ENCODE measurements at regions not wholly inside any gene's neighbourhood (a gene's known extent, or its start where the extent isn't known, plus 50 kb on each side); places are given as distances from the start of the nearest gene placed in this dataset.

- Histone ChIP-seq H3K9me3 (ENCODE audit: low read depth) (no peaks in the 10 kb centered on the region), H3K36me3 (no peaks in the 10 kb centered on the region), H3K27me3 (no peaks in the 10 kb centered on the region), H3K4me1 (ENCODE audit: low read depth) (no peaks in the 10 kb centered on the region), H3K27ac (no peak overlapping the region), H3K4me3 (no peak overlapping the region)
- TF ChIP-seq CTCF (IDR thresholded peaks at IDR 0.05; ENCODE audit: low read depth, low read length) = no peak
- DNase-seq (ENCODE audit: low read depth in 1 of 2, low spot score in 1 of 2) = no peak
Observed at GRCh38 chr6:2526766-2527165, 224.0 kb downstream of the MYLK4 start.

- Histone ChIP-seq H3K4me3 (no peak overlapping the region), H3K4me1 (ENCODE audit: low read depth) (no peaks in the 10 kb centered on the region), H3K27ac (no peak overlapping the region), H3K27me3 (no peaks in the 10 kb centered on the region), H3K9me3 (ENCODE audit: low read depth) (no peaks in the 10 kb centered on the region), H3K36me3 (no peaks in the 10 kb centered on the region)
- peak; percentile 27 for TF ChIP-seq CTCF (IDR thresholded peaks at IDR 0.05; ENCODE audit: low read depth, low read length)
- DNase-seq (ENCODE audit: low read depth in 1 of 2, low spot score in 1 of 2) = no peak
Observed at GRCh38 chr6:2524090-2524489, 226.6 kb downstream of the MYLK4 start.

- Histone ChIP-seq H3K9me3 (ENCODE audit: low read depth) (no peaks in the 10 kb centered on the region), H3K36me3 (no peaks in the 10 kb centered on the region), H3K4me3 (no peak overlapping the region), H3K27me3 (no peaks in the 10 kb centered on the region), H3K4me1 (ENCODE audit: low read depth) (no peaks in the 10 kb centered on the region), H3K27ac (no peak overlapping the region)
- no peak for TF ChIP-seq CTCF (IDR thresholded peaks at IDR 0.05; ENCODE audit: low read depth, low read length)
- peak in 1 of 2 donors; percentile 34 for DNase-seq (ENCODE audit: low read depth in 1 of 2, low spot score in 1 of 2)
Observed at GRCh38 chr6:2523061-2523460, 227.7 kb downstream of the MYLK4 start.

- no peak overlapping the region for H3K4me3 ChIP-seq
- H3K27me3 ChIP-seq = no peaks in the 10 kb centered on the region
- H3K36me3 ChIP-seq = no peaks in the 10 kb centered on the region
- no peaks in the 10 kb centered on the region for H3K9me3 ChIP-seq (ENCODE audit: low read depth)
- no peaks in the 10 kb centered on the region for H3K4me1 ChIP-seq (ENCODE audit: low read depth)
- DNase-seq (ENCODE audit: low read depth in 1 of 2, low spot score in 1 of 2) = peak in 1 of 2 donors; percentile 84
- no peak overlapping the region for H3K27ac ChIP-seq
- TF ChIP-seq CTCF (IDR thresholded peaks at IDR 0.05; ENCODE audit: low read depth, low read length) = no peak
Observed at GRCh38 chr6:2522521-2522920, 228.2 kb downstream of the MYLK4 start.

- no peaks in the 10 kb centered on the region for H3K27me3 ChIP-seq
- H3K9me3 ChIP-seq (ENCODE audit: low read depth) = no peaks in the 10 kb centered on the region
Observed at GRCh38 chr6:2517855-2518473, 232.8 kb downstream of the MYLK4 start.

More at GRCh38 chr6:2517855-2518473, 232.8 kb downstream of the MYLK4 start:
- no peak overlapping the region for H3K27ac ChIP-seq
- no peaks in the 10 kb centered on the region for H3K4me1 ChIP-seq (ENCODE audit: low read depth)
- H3K36me3 ChIP-seq = no peaks in the 10 kb centered on the region
- no peak for DNase-seq (ENCODE audit: low read depth in 1 of 2, low spot score in 1 of 2)
- no peak for TF ChIP-seq CTCF (IDR thresholded peaks at IDR 0.05; ENCODE audit: low read depth, low read length)
- H3K4me3 ChIP-seq = no peak overlapping the region

All from cardiac muscle cell (in vitro differentiated cells and primary cell).